SK-N-MC (cell line): ENCODE measurements at regions not wholly inside any gene's neighbourhood (a gene's known extent, or its start where the extent isn't known, plus 50 kb on each side); places are given as distances from the start of the nearest gene placed in this dataset.

Experiments
- EZH2 ChIP-seq: fragments of 200-600 bp; sonication (generic); IDR thresholded peaks from one replicate; pipeline ENCODE4 v1.6.1; 2017; ENCODE audit warnings: antibody characterized with exemption
- POLR2AphosphoS5 ChIP-seq: IDR thresholded peaks from 2 replicates; pipeline ENCODE4 v1.6.1; 2012; ENCODE audit warnings: mild to moderate bottlenecking, low read depth, low read length, borderline replicate concordance

DNA sequence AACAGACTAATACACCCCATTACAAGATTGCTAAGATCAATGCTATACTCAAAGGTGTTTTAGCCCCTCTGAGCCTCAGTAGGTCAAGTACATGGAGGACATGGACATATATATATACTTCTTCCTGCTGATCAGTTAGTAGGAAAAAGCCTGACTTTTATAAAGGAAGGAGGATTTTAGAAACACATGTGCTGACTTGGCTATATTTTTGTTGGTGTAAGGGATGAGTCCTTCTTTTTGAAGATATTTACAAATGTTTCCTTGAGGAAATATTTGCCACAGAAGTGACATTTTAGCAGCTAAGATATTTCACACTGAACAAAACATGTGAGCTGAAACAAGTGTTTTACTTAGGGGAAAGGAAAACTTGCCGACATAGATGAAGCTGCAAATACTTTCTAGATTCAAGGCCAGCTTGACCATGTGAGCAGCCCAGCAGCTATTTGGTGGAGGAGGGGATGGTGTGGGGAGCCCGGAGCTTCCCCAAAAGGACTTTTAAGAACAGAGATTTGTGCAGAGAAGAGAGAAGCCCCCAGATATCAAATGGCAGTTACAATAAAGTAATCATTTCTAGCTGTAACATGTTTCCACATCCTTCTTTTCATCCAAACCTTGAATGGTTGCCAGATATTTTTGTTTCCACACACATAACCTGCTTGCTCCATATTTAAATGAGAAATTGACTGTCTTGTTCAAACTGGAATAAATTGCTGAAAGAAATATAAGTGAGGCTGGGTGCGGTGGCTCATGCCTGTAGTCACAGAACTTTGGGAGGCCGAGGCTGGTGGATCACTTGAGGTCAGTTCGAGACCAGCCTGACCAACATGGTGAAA, 111.7 kb upstream of the NR2F2 start:
- TF ChIP-seq EZH2 (no peak), POLR2AphosphoS5 (no peak)
